Smooth muscle cell of the brain vasculature (primary cell): ENCODE measurements at regions not wholly inside any gene's neighbourhood (a gene's known extent, or its start where the extent isn't known, plus 50 kb on each side); places are given as distances from the start of the nearest gene placed in this dataset.
A peak's percentile ranks its signal among the peaks of the same experiment; 100 is the strongest.

Experiments
- DNase-seq: peaks from one replicate; pipeline ENCODE4 v3.0.0-alpha.2; 2012; ENCODE audit warnings: low read depth, low spot score

GRCh38 chr14:51396222-51396815, 156.3 kb downstream of the TMX1 start:
- DNase-seq: peak; percentile 51

- DNase-seq: no peak
Measured at GRCh38 chr14:51398898-51399297, 158.9 kb downstream of the TMX1 start.

- DNase-seq: no peak
Measured at GRCh38 chr14:51400139-51400538, 160.1 kb downstream of the TMX1 start.

- no peak for DNase-seq
Measured at GRCh38 chr14:51401272-51401671, 161.2 kb downstream of the TMX1 start.

- DNase-seq: no peak
Measured at GRCh38 chr14:51401756-51402155, 161.7 kb downstream of the TMX1 start.

- peak; percentile 49 for DNase-seq
Measured at GRCh38 chr14:51410897-51411296, 170.8 kb downstream of the TMX1 start.

- no peak for DNase-seq
Measured at GRCh38 chr14:51419685-51420084, 179.6 kb downstream of the TMX1 start.

GRCh38 chr14:51422704-51423103, 182.7 kb downstream of the TMX1 start:
- no peak for DNase-seq

GRCh38 chr14:51424041-51424440, 184.0 kb downstream of the TMX1 start:
- DNase-seq: no peak

GRCh38 chr14:51424561-51425251, 184.7 kb downstream of the TMX1 start:
- DNase-seq: peak; percentile 72

- DNase-seq: no peak
Measured at GRCh38 chr14:51428981-51429380, 188.9 kb downstream of the TMX1 start.

- no peak for DNase-seq
Measured at GRCh38 chr14:51430079-51430478, 190.0 kb downstream of the TMX1 start.

- DNase-seq: no peak
Measured at GRCh38 chr14:51430633-51431032, 190.6 kb downstream of the TMX1 start.

GRCh38 chr14:51431033-51431709, 191.1 kb downstream of the TMX1 start:
- DNase-seq: no peak

- DNase-seq: no peak
Measured at GRCh38 chr14:51431741-51432140, 191.7 kb downstream of the TMX1 start.

- no peak for DNase-seq
Measured at GRCh38 chr14:51432302-51432948, 192.4 kb downstream of the TMX1 start.

- no peak for DNase-seq
Measured at GRCh38 chr14:51436630-51437029, 196.6 kb downstream of the TMX1 start.

GRCh38 chr14:51439896-51440295, 199.8 kb downstream of the TMX1 start:
- DNase-seq: no peak

- no peak for DNase-seq
Measured at GRCh38 chr14:51441001-51441400, 201.0 kb downstream of the TMX1 start.

- DNase-seq: no peak
Measured at GRCh38 chr14:51442513-51443175, 202.6 kb downstream of the TMX1 start.

- no peak for DNase-seq
Measured at GRCh38 chr14:51443195-51444018, 203.4 kb downstream of the TMX1 start.
